ENCODE measurements at regions not wholly inside any gene's neighbourhood (a gene's known extent, or its start where the extent isn't known, plus 50 kb on each side); places are given as distances from the start of the nearest gene placed in this dataset.

- Histone ChIP-seq H4K20me1 (ENCODE audit: control insufficient read depth, extremely low read depth, insufficient read depth, low read length) (no peaks in the 10 kb centered on the region), H3K9ac (ENCODE audit: control insufficient read depth, extremely low read depth, insufficient read depth, low read length) (no peak overlapping the region), H3K4me3 (ENCODE audit: control insufficient read depth in 2 of 3, extremely low read depth in 1 of 3, insufficient read depth in 2 of 3, low read depth in 1 of 3, low read length in 3 of 3) (no peak overlapping the region), H3K4me1 (ENCODE audit: control insufficient read depth, extremely low read depth, insufficient read depth, low read length) (no peaks in the 10 kb centered on the region), H2AFZ (ENCODE audit: control insufficient read depth, low read length) (no peak overlapping the region), H3K79me2 (ENCODE audit: control insufficient read depth, insufficient read depth, low read length) (no peaks in the 10 kb centered on the region), H3K27ac (ENCODE audit: control insufficient read depth, insufficient read depth, low read length) (no peak overlapping the region), H3K4me2 (ENCODE audit: control insufficient read depth, extremely low read depth, insufficient read depth, low read depth, low read length) (no peak overlapping the region), H3K9me3 (ENCODE audit: control insufficient read depth, low read depth, low read length) (no peaks in the 10 kb centered on the region), H3K36me3 (ENCODE audit: control insufficient read depth in 2 of 2, extremely low read depth in 1 of 2, insufficient read depth in 2 of 2, low read length in 2 of 2) (no peaks in the 10 kb centered on the region), H3K9me1 (ENCODE audit: control insufficient read depth, extremely low read depth, insufficient read depth, low read length) (no peaks in the 10 kb centered on the region), H3K27me3 (ENCODE audit: control insufficient read depth, extremely low read depth, insufficient read depth, low read length) (no peaks in the 10 kb centered on the region)
- DNase-seq (ENCODE audit: low read depth, low spot score), result no peak
- dilution Hi-C loops (cut with MboI; ENCODE audit: extremely low pct_ligation_motif_present, low sequenced_read_pairs), result no loop called here
- FAIRE-seq, result no peak
- no peak for TF ChIP-seq EZH2 (IDR thresholded peaks at IDR 0.05; ENCODE audit: low read length)
- TF ChIP-seq, protein P1, sequence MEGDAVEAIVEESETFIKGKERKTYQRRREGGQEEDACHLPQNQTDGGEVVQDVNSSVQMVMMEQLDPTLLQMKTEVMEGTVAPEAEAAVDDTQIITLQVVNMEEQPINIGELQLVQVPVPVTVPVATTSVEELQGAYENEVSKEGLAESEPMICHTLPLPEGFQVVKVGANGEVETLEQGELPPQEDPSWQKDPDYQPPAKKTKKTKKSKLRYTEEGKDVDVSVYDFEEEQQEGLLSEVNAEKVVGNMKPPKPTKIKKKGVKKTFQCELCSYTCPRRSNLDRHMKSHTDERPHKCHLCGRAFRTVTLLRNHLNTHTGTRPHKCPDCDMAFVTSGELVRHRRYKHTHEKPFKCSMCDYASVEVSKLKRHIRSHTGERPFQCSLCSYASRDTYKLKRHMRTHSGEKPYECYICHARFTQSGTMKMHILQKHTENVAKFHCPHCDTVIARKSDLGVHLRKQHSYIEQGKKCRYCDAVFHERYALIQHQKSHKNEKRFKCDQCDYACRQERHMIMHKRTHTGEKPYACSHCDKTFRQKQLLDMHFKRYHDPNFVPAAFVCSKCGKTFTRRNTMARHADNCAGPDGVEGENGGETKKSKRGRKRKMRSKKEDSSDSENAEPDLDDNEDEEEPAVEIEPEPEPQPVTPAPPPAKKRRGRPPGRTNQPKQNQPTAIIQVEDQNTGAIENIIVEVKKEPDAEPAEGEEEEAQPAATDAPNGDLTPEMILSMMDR (optimal IDR thresholded peaks at IDR 0.05 in 1 of 3, IDR thresholded peaks at IDR 0.05 in 1 of 3, conservative IDR thresholded peaks at IDR 0.05 in 1 of 3; ENCODE audit: extremely low read depth in 1 of 3, insufficient read depth in 2 of 3, low read length in 3 of 3), result no peak
Measured at GRCh38 chr5:117800261-117800660, 1188.1 kb downstream of the DTWD2 start.

DNA sequence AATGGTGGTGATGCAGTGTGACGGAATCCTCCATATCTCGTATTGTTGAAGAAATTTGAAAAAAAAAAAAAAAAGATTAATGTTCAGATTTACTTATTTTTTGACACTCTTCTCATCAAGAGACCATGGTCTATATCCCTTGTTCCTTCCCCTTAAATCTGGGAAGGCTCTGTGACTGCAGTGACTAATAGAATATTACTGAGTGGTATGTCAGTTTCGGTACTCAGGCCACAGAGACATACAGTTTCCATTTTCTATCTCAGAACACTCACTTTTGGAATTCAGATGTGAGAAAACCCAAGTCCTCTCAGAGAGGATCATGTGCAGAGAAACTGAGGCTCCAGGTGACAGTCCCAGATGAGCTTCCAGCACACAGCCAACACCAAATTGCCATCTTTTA, 1193.5 kb downstream of the DTWD2 start:
- Histone ChIP-seq H2AFZ (ENCODE audit: control insufficient read depth, low read length) (no peak overlapping the region), H3K4me2 (ENCODE audit: control insufficient read depth, extremely low read depth, insufficient read depth, low read depth, low read length) (no peak overlapping the region), H3K9me1 (ENCODE audit: control insufficient read depth, extremely low read depth, insufficient read depth, low read length) (no peaks in the 10 kb centered on the region), H3K27me3 (ENCODE audit: control insufficient read depth, extremely low read depth, insufficient read depth, low read length) (no peaks in the 10 kb centered on the region), H3K79me2 (ENCODE audit: control insufficient read depth, insufficient read depth, low read length) (no peaks in the 10 kb centered on the region), H3K9me3 (ENCODE audit: control insufficient read depth, low read depth, low read length) (no peaks in the 10 kb centered on the region), H3K4me3 (ENCODE audit: control insufficient read depth in 2 of 3, extremely low read depth in 1 of 3, insufficient read depth in 2 of 3, low read depth in 1 of 3, low read length in 3 of 3) (no peak overlapping the region), H3K4me1 (ENCODE audit: control insufficient read depth, extremely low read depth, insufficient read depth, low read length) (no peaks in the 10 kb centered on the region), H3K27ac (ENCODE audit: control insufficient read depth, insufficient read depth, low read length) (no peak overlapping the region), H3K36me3 (ENCODE audit: control insufficient read depth in 2 of 2, extremely low read depth in 1 of 2, insufficient read depth in 2 of 2, low read length in 2 of 2) (no peaks in the 10 kb centered on the region), H4K20me1 (ENCODE audit: control insufficient read depth, extremely low read depth, insufficient read depth, low read length) (no peaks in the 10 kb centered on the region), H3K9ac (ENCODE audit: control insufficient read depth, extremely low read depth, insufficient read depth, low read length) (no peak overlapping the region)
- FAIRE-seq (no peak), DNase-seq (ENCODE audit: low read depth, low spot score) (no peak)
- TF ChIP-seq EZH2 (IDR thresholded peaks at IDR 0.05; ENCODE audit: low read length), result no peak
- TF ChIP-seq, protein P1 (optimal IDR thresholded peaks at IDR 0.05 in 1 of 3, IDR thresholded peaks at IDR 0.05 in 1 of 3, conservative IDR thresholded peaks at IDR 0.05 in 1 of 3; ENCODE audit: extremely low read depth in 1 of 3, insufficient read depth in 2 of 3, low read length in 3 of 3), result no peak
- dilution Hi-C loops (cut with MboI; ENCODE audit: extremely low pct_ligation_motif_present, low sequenced_read_pairs), result no loop called here

Data from keratinocyte (primary cell).